SKM-1 (cell line): ENCODE measurements at regions not wholly inside any gene's neighbourhood (a gene's known extent, or its start where the extent isn't known, plus 50 kb on each side); places are given as distances from the start of the nearest gene placed in this dataset.
"Not testable (repeated sequence)": the region's sequence is repeated elsewhere in the genome, so short reads cannot be mapped to it uniquely, and the experiment has no call there.

Experiments used
- DNase-seq: peaks from one replicate; lab custom pipeline; 2025; ENCODE audit not compliant: unreplicated experiment; lab: John Stamatoyannopoulos, UW

DNA sequence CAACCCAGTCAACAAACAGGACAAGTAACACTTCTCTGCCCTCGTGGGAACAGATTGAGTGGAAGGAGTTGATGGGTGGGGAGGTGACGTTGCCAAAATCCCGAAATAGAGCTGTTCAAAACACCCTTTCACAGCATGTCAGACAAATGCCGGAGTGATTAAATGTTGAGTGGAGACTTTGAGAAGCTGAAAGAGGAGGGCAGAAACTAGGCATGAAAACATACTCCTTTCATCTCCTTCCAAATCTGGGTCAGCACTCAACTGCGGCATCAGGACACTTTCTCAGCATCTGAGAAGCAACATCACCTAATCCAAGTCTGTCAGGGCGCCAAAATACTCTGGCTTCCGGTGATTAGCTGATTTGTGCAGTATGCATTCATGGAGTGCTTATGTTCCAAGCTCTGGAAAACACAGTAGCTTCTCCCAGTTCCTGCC, 51.5 kb upstream of the MRI1 start:
- DNase-seq, result no peak

DNA sequence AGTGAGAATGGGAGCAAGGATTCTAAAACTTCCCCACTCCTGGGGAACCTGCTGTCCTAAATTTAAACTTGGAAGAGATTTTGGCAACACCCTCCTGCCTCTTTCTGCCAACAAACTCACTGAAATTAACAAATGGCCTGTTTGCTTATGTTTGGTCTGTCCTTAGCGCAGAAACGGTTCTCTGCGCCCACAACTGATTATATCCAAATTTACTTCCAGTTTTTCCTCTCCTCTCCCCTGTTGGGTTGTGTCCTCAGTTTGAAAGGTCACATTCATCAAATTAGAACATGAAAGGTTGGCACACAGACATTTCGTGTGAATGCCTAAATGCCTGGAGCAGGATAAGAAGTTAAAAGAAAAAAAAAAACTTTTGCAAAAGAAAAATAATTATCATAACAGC, 56.4 kb upstream of the MRI1 start:
- no peak for DNase-seq

DNA sequence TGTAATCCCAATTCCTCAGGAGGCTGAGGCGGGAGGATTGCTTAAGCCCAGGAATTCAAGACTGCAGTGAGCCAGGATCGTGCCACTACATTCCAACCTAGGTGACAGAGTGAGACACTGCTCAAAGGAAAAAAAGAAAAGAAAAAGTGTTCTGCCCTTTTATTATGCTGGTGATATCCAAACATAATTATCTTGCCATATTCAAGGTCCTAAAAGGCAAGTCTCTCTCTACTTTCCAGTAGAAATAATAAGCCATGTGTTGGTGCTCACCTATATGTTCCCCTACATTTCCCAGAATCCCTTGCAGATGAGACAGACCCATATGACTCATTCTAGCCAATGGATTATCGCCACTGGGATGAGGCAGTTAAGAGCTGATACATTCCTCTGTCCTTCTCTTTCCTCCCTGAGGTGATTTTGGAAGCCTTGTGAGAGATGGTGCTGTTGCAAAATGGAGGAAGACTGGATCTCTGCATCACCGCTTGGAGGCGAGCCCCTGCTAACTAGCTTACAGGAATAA, 58.3 kb upstream of the MRI1 start:
- no peak for DNase-seq

DNA sequence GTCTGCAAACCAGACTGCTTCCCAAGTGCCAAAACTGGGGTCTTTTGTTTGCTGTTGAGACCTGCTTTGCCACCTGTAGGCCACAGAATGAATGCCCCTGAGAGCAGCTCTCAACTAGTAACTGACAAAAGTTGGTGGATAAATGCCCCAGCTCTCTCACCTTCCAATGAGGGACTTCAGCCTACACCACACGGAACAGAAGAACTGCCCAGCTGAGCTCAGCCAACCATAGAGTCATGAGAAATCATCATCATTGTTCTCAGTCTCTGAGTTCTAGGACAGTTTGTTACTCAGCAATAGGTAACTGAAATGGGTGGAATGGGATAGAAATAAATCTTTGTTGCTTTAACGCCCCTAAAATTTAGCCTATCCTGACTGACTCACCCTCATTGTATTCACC, 59.1 kb upstream of the MRI1 start:
- no peak for DNase-seq

DNA sequence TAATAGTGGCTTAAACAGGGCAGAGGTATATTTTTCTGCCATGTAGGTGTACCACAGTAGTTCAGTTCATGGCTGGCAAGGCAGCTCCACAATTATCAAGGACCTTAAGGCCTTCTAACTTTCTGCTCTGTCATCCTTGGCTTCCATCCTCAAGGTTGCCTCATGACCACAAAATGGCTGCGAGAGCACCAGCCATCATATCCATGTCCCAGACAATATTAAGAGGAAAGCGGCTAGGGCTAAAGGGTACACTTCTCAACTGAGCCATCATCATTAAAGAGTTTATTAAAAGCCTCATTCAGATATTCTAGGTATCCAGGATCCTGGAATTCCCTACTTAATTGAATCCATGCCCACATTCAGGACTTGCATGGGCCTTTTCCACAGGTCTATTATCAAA, 62.7 kb upstream of the MRI1 start:
- DNase-seq, result no peak

DNA sequence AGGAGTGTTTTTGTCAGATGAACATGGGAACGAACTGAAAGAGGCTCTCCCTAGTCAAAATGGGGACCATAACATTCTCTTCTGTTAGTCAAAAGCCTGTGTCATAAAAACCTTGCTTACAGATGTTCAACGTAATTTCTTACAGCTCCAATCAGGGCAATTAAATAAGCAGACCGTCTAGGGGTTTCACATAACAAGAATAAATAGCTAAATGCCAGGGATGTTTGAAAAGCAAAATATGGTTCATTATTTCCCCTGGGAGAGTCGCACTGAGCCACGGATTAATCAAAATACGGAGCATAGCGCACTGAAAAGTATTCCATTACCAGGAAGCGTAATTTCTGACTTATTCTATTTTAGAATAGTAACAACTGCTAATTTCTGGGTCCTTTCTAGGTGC, 63.7 kb upstream of the MRI1 start:
- no peak for DNase-seq

DNA sequence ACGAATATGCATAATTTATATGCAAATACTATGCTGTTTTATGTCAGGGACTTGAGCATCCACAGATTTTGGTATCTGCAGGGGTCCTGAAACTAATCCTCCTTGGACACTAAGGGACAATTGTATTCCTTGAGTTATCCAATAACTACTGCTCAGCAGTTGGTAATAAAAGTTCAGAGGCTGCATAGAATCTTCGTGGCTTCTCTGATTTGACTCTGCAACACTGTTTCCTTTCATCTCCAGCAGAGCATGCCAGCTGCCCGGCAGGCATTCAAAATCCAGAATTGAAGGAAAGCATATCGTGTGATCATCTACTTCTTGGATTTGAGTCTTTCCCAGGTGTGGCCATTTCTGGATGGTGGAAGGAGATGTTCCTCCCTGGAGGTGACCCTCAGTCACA, 64.5 kb upstream of the MRI1 start:
- no peak for DNase-seq

DNA sequence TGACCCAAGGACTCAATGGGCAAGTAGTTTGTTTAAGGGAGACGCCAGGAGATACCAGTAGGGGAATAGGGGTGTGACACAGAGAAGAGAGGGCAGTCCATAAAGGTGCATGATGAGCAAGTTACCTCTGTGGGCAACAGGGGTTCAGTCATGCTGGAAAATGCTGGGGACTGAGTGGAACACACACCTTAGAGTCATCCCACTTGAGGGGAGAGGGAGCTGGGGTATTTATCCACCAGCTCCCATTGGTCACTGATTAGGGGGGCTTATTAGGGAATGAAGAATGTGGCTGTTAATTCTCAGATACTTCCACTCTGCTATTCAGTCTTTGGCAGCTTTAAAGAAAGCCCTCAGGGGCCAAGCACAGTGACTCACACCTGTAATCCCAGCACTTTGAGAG, 67.5 kb upstream of the MRI1 start:
- no peak for DNase-seq

DNA sequence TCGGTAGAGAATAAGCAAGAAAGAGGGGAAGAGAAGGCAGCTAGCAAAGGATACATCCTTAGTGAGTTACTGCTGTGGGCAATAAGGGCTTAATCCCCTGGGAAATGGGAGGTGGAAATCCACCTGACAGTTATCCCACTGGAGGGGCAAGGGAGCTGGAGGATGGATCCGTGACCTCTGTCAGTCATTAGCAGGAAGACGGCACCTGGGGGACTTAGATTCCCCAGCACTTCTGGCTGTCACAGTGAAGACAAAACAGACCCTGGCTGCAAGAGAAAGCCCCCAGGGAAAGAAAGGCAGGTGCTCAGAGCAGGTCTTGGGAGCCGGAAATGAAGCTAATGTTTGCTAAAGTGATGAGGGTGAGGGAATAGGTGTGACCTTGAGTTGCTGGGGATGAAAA, 70.4 kb upstream of the MRI1 start:
- no peak for DNase-seq

DNA sequence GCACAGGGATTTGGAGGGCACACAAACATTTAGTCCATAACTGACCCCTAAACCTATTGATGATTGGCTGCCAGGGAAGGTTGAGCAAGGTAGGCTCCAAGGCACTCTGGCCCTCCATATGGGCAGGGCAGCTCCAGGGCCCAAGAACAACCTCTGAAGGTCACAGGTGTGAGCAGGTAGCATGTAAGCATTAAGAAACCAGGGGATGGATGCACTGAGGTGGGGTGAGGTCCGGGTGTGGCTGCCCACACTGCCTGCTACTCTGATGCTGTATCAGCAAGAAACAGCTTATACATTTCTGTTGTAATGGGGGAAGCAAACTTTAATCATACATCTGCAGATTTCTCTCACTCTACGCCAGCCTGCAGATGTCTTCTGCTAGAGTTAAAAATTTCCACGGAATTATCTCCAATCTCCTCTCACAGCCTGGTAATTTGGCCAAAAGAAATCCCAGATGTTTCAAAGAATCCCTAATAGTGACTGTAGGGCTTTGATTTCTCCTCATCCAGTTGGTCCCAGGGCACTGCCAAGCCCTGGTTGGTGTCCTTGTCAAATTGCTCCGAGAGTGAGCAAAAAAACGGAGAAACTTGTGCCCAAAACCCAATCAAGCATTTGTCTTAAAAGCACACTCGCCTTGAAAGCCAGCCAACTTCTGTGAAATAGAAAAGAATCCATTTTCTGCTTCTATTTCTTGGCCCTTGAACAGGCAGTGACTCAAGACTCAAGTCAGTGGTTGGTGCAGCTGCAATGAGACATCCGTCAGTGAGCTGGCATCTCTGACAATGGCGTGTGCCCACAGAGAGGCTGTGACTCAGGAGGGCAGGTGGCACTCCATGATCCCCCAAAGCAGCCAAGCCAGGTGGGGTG, 72.5 kb upstream of the MRI1 start:
- no peak for DNase-seq

DNA sequence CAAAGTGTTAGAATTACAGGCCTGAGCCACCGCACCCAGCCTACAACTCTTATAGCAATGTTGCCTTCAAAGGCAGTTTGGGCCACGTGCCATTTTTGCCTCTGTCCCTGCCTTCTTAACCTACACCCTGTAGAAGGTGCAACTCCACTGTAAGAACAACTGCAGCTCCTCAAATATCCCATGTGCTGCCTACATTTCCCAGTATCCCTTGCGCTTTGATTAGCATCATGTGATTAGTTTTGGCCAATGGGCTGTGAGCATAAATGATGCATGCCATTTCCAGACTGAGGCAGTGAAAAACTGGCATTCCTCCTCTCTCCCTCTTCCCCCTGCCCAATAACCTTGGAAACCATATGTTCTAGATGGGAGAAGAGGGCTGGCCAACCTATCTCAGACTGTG, 75.2 kb upstream of the MRI1 start:
- DNase-seq, result no peak

DNA sequence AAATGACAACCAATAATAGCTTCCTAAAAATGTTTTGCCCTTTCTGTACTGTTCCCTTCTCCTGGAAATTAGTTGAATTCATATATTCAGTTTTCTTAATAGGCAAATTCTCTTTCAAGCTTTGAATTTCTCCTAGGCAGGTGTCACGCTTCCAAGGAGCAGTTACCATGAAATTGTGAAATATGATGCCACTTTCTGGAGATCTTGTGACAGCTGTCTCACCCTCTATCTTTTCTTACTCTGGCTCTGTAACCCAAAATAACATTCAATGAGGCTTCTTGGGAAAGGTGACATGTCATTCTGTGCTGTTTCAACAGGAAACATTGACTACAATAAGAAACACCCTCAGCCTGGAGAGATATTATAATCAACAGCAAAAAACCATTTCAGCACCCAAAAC, 80.3 kb upstream of the MRI1 start:
- DNase-seq, result no peak

DNA sequence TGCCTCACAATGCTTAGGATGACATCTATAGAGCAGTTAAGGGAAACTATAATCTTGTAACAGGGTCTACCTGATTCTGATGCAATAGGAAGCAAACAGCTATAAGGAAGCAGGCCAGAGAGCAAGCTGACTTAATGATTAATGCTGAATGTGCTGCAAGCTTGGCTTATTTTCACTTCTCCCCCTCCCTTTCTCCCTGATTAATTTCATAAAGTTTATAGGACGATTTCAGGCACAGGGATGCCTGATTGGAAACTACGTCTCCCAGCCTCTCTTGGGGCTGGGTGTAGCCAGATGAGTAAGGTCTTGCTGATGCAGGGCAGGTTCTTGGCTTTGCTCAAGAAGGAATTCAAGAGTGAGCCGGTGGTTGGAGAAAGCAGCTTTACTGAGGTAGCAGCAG, 82.8 kb upstream of the MRI1 start:
- DNase-seq, result no peak

DNA sequence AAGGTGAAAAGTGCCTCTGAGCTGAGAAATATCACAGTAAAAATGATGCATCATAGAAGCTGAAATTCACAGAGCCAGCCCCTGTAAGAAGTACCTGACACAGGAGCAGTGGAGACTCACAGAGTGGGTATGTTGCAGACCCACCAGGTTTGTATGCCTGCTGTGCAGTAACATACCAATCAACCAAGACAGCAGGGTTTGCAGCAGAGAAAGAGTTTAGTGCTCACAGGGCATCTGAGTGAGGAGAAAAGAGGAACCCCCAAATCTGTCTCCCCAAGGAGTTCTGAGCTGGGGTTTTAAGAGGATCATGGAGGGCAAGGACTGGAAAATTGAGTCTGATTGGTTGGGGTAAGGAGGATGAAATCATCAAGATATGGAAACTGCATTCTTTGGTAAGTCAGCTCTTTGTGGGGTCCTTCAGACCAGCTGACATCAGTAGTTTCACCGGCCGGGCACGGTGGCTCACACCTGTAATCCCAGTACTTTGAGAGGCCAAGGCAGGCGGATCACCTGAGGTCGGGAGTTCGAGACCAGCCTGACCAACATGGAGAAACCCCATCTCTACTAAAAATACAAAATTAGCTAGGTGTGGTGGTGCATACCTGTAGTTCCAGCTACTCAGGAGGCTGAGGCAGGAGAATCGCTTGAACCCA, 83.5 kb upstream of the MRI1 start:
- DNase-seq, result not testable (repeated sequence)

DNA sequence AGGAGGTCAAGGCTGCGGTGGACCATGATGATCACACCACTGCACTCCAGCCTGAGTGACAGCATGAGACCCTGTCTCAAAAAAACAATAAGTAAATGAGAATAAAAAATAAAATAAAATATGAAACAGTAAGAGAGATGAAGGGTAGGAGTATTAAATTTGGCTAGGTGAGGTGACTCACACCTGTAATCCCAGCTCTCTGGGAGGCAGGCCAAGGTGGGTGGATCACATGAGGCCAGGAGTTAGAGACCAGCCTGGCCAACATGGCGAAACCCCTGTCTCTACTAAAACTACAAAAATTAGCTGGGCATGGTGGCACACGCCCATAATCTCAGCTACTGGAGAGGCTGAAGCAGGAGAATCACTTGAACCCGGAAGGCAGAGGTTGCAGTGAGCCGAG, 87.4 kb upstream of the MRI1 start:
- not testable (repeated sequence) for DNase-seq

DNA sequence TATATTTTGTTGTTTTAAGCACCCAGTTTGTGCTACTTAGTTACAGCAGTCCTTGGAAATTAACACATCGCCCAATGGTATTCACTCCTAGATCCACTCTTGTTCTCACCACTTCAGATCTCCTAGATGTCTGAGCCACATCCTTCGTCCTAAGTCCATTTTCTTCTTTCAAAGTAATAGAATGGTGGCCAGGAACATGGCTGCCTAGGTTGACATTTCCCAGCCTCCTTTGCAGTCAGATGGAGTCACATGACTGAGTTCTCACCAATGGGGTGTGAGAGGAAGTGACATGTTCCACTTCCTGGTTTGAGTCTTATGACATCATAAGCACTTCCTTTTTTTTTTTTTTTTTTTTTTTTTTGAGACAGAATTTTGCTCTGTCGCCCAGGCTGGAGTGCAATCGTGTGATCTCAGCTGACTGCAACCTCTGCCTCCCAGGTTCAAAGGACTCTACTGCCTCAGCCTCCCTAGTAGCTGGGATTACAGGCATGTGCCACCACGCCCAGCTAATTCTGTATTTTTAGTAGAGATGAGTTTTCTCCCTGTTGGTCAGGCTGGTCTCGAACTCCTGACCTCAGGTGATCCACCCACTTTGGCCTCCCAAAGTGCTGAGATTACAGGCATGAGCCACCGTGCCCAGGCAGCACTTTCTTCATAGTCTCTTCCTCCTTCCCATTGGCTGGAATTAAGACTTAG, 91.7 kb upstream of the MRI1 start:
- peak; percentile 9 for DNase-seq

DNA sequence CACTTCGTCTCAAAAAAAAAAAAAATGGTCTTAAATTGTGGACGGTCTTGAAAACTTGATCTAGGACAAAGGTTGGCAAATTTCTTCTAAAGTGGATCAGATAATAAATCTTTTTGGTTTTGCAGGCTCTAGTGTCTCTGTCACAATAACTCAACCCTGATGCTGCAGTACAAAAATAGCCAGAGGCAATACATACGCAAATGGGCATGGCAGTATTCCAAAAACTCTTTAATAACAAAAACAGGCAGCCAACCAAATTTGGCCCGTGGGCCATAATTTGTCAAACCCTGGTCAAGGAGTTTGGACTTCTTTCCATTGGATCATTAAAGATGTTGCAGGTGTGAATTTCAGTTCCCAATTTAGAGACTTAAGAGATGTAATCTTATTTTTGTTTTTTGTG, 93.5 kb upstream of the MRI1 start:
- no peak for DNase-seq

DNA sequence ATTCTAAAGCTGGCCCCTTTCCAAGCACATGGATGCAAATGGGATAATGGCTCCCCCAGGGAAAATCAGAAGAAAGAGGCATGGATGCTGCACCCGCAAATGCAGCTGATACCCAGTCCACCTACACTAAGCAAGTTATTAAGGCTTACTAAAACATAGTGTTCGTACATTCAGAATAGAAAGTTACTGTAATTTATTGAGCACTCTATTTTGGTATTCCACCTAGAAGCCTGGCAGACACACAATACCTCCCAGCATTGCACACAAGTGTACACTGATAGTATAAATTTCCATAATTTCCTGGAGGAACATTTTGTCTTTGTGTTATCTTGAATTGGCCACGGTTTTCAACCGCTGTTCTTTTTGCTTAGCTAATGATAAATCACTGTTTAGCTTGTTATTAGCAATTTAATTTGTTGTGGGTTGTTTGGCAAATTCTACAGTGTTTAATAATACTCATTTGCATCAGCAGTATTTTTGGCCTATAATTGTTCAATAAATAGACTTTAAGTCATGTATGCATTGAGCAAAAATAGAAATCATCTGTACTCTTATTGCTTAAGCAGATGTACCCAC, 94.5 kb upstream of the MRI1 start:
- no peak for DNase-seq

DNA sequence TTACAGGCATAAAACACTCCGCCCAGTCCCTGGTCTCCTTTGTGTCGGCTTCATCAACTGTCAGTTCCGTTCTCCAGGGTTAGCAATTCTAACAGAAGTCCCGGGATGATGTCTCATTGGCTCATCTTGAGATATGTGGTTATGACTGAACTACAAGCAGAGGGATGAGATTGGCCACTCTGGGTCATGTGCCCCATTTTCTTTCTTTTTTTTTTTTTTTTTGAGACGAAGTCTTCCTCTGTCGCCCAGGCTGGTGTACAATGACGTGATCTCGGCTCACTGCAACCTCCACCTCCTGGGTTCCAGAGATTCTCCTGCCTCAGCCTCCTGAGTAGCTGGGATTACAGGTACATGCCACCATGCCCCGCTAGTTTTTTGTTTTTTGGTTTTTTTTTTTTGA, 95.4 kb upstream of the MRI1 start:
- no peak for DNase-seq

DNA sequence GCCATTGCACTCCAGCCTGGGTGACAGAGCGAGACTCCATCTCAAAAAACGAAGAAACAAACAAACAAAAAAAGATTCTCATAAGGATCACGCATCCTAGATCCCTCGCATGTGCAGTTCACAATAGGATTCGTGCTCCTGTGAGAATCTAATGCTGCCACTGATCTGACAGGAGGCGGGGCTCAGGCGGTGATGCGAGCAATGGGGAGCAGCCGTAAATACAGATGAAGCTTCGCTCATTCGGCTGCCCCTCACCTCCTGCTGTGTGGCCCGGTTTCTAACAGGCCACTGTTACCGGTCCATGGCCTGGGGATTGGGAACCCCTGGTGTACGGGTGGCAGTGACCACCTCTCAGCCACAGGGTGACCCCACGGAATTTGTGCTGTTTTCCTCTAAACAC, 98.2 kb upstream of the MRI1 start:
- DNase-seq, result no peak

DNA sequence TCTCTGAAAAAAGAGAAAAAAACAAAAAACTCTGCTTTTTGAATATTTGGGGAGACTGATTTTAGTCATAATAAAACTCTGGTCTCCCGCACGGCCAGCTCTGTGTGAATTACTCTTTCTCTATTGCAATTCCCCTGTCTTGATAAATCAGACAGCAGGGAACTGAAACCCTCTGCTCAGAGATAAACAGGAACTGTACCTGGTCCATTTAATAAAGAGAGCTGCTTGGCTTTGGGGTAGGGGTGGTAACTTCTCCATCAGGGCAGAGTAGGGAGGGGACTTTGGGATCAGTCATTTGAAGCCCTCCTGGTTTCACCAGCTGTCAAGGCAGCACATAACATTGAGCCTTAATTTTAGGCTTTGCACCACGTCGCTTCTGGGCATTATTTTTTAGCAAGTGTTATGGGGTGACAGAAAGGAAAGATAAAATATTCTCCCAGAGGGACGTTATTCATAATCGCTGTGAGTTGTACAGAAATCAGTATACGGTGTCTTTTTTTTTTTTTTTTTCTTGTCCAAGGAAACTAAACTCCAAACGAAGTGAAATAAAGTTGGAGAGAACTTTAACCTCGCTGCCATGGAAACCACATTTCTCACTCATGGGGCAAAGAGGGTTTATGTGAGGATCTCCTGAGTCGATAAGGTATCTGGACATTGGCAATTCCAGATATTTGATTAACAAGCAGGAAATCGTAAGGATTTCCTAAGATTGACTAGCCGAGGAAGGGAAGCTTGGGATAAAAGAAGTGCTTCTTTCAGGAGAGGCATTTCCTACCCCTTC, 99.0 kb upstream of the MRI1 start:
- DNase-seq, result no peak
